ENCODE measurements at regions not wholly inside any gene's neighbourhood (a gene's known extent, or its start where the extent isn't known, plus 50 kb on each side); places are given as distances from the start of the nearest gene placed in this dataset.

- ChIA-PET POLR2A (interaction anchor here (0.7 to 2.3 kb wide), 7 partner anchors 10 to 164 kb away, joined by 3 to 5 read pairs (median 3); no protein-coding TSS in a partner anchor), CTCF (ENCODE audit: low intra/inter-chr PET ratio) (interaction anchor here (4.7 kb wide), 1 partner anchor 217 kb away, joined by 43 read pairs; no protein-coding TSS in a partner anchor)
- Histone ChIP-seq H3K27me3 (ENCODE audit: control insufficient read depth in 2 of 2, insufficient read depth in 2 of 2, low read length in 2 of 2) (peaks cover 0 to 6% of the 10 kb centered on the region in 2 experiments; a peak in 3 of 5 replicates), H2AFZ (ENCODE audit: low read depth, low read length) (peak overlapping the region; percentile 49), H3K9ac (ENCODE audit: insufficient read depth in 1 of 2, low read depth in 2 of 2, low read length in 2 of 2) (peak overlapping the region in 1 of 2 experiments; percentile 54; a peak in 1 of 4 replicates), H3K4me1 (replicated peaks in 1 of 2; ENCODE audit: control insufficient read depth in 2 of 2, insufficient read depth in 2 of 2, low read length in 2 of 2) (peaks cover 0 to 5% of the 10 kb centered on the region in 2 experiments; a peak in 2 of 5 replicates), H3K9me3 (replicated peaks; ENCODE audit: control insufficient read depth, insufficient read depth, low read depth, low read length) (no peaks in the 10 kb centered on the region), H3K79me2 (ENCODE audit: control insufficient read depth, insufficient read depth, low read length) (no peaks in the 10 kb centered on the region), H3K4me3 (no peak overlapping the region), H3K27ac (ENCODE audit: extremely low read depth, low read depth, low read length) (no peak overlapping the region), H3K36me3 (ENCODE audit: control insufficient read depth, insufficient read depth, low read length) (no peaks in the 10 kb centered on the region), H3K4me2 (ENCODE audit: insufficient read depth, low read length) (peak overlapping the region; percentile 29; the same call in 1 of the 2 replicates), H4K20me1 (replicated peaks; ENCODE audit: control insufficient read depth, insufficient read depth, low read length) (no peaks in the 10 kb centered on the region), H3K9me1 (ENCODE audit: control insufficient read depth, insufficient read depth, low read length) (peaks cover 3% of the 10 kb centered on the region)
- BruUV-seq (replicated peaks): no TSS peak
- DNase-seq (ENCODE audit: extremely low read depth in 1 of 4, low spot score in 3 of 4) (peak; percentile 64 to 80 (median 70)), FAIRE-seq (peak; percentile 89), ATAC-seq (peak; percentile 91)
- 0% methylated on average over 12 of the region's 13 CpGs for WGBS (ENCODE audit: insufficient coverage, low coverage, missing lambda C conversion rate)
- in situ Hi-C loops (cut with MboI) (no loop called here), intact Hi-C loops (cut with micrococcal nuclease) (loop anchor here (2.0 to 5.0 kb wide), 3 partner anchors 76 to 217 kb away; no protein-coding TSS in a partner anchor)
- TF ChIP-seq RBM14 (IDR thresholded peaks at IDR 0.05; ENCODE audit: borderline replicate concordance, insufficient read depth, low read depth, low read length): no peak
- TF ChIP-seq ZNF316 (IDR thresholded peaks at IDR 0.05): 0 out of 2 replicates have a peak, but pooled peaks have one; percentile 24
- no peak for TF ChIP-seq ZNF232 (CRISPR knock-in tag; IDR thresholded peaks at IDR 0.05)
- 0 out of 2 replicates have a peak, but pooled peaks have one; percentile 36 for TF ChIP-seq ETV5 (CRISPR knock-in tag; IDR thresholded peaks at IDR 0.05; ENCODE audit: low read depth)
- peak; percentile 65; the same call in 1 of the 2 replicates for TF ChIP-seq STAG1 (CRISPR knock-in tag; IDR thresholded peaks at IDR 0.05; ENCODE audit: borderline replicate concordance)
- TF ChIP-seq, protein P1, sequence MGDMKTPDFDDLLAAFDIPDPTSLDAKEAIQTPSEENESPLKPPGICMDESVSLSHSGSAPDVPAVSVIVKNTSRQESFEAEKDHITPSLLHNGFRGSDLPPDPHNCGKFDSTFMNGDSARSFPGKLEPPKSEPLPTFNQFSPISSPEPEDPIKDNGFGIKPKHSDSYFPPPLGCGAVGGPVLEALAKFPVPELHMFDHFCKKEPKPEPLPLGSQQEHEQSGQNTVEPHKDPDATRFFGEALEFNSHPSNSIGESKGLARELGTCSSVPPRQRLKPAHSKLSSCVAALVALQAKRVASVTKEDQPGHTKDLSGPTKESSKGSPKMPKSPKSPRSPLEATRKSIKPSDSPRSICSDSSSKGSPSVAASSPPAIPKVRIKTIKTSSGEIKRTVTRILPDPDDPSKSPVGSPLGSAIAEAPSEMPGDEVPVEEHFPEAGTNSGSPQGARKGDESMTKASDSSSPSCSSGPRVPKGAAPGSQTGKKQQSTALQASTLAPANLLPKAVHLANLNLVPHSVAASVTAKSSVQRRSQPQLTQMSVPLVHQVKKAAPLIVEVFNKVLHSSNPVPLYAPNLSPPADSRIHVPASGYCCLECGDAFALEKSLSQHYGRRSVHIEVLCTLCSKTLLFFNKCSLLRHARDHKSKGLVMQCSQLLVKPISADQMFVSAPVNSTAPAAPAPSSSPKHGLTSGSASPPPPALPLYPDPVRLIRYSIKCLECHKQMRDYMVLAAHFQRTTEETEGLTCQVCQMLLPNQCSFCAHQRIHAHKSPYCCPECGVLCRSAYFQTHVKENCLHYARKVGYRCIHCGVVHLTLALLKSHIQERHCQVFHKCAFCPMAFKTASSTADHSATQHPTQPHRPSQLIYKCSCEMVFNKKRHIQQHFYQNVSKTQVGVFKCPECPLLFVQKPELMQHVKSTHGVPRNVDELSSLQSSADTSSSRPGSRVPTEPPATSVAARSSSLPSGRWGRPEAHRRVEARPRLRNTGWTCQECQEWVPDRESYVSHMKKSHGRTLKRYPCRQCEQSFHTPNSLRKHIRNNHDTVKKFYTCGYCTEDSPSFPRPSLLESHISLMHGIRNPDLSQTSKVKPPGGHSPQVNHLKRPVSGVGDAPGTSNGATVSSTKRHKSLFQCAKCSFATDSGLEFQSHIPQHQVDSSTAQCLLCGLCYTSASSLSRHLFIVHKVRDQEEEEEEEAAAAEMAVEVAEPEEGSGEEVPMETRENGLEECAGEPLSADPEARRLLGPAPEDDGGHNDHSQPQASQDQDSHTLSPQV (IDR thresholded peaks at IDR 0.05): no peak
- TF ChIP-seq ZNF280A (IDR thresholded peaks at IDR 0.05; ENCODE audit: low read depth, partially characterized antibody): no peak
- no peak for TF ChIP-seq ZFP30 (CRISPR knock-in tag; IDR thresholded peaks at IDR 0.05; ENCODE audit: borderline replicate concordance)
- TF ChIP-seq ZNF551 (CRISPR knock-in tag; IDR thresholded peaks at IDR 0.05): no peak
- no peak for TF ChIP-seq RHOXF2B (CRISPR knock-in tag; conservative IDR thresholded peaks at IDR 0.05)
- no peak for TF ChIP-seq THAP12 (CRISPR knock-in tag; IDR thresholded peaks at IDR 0.05)
Observed at GRCh38 chr3:139111392-139112229, 66.9 kb upstream of the PRR23C start.
